ENCODE measurements at regions not wholly inside any gene's neighbourhood (a gene's known extent, or its start where the extent isn't known, plus 50 kb on each side); places are given as distances from the start of the nearest gene placed in this dataset.

GRCh38 chr18:10230072-10230471 is 224.4 kb upstream of the APCDD1 start:
- DNase-seq = peak; percentile 87

GRCh38 chr18:10231220-10231619 is 223.2 kb upstream of the APCDD1 start:
- no peak for DNase-seq

GRCh38 chr18:10232062-10232461 is 222.4 kb upstream of the APCDD1 start:
- no peak for DNase-seq

- no peak for DNase-seq
Observed at GRCh38 chr18:10233082-10233875, 221.2 kb upstream of the APCDD1 start.

- DNase-seq = no peak
Observed at GRCh38 chr18:10234281-10234680, 220.2 kb upstream of the APCDD1 start.

GRCh38 chr18:10234912-10235660 is 219.3 kb upstream of the APCDD1 start:
- peak; percentile 85 for DNase-seq

GRCh38 chr18:10235661-10235952 is 218.8 kb upstream of the APCDD1 start:
- no peak for DNase-seq

GRCh38 chr18:10239103-10239502 is 215.3 kb upstream of the APCDD1 start:
- DNase-seq = peak; percentile 70

- peak; percentile 27 for DNase-seq
Observed at GRCh38 chr18:10239991-10240634, 214.3 kb upstream of the APCDD1 start.

GRCh38 chr18:10240973-10241372 is 213.5 kb upstream of the APCDD1 start:
- DNase-seq = no peak

- DNase-seq = no peak
Observed at GRCh38 chr18:10241579-10241978, 212.9 kb upstream of the APCDD1 start.

GRCh38 chr18:10242936-10243680 is 211.3 kb upstream of the APCDD1 start:
- DNase-seq = no peak

- no peak for DNase-seq
Observed at GRCh38 chr18:10244341-10244740, 210.1 kb upstream of the APCDD1 start.

- no peak for DNase-seq
Observed at GRCh38 chr18:10245031-10245845, 209.2 kb upstream of the APCDD1 start.

GRCh38 chr18:10245846-10246175 is 208.6 kb upstream of the APCDD1 start:
- no peak for DNase-seq

GRCh38 chr18:10247021-10247741 is 207.3 kb upstream of the APCDD1 start:
- DNase-seq = no peak

- DNase-seq = no peak
Observed at GRCh38 chr18:10247742-10248082, 206.7 kb upstream of the APCDD1 start.

GRCh38 chr18:10248738-10249137 is 205.7 kb upstream of the APCDD1 start:
- DNase-seq = no peak

- DNase-seq = no peak
Observed at GRCh38 chr18:10249270-10249669, 205.2 kb upstream of the APCDD1 start.

GRCh38 chr18:10249801-10250200 is 204.6 kb upstream of the APCDD1 start:
- DNase-seq = no peak

- DNase-seq = no peak
Observed at GRCh38 chr18:10252494-10252893, 201.9 kb upstream of the APCDD1 start.
